Suppressor macrophage (primary cell): ENCODE measurements at regions not wholly inside any gene's neighbourhood (a gene's known extent, or its start where the extent isn't known, plus 50 kb on each side); places are given as distances from the start of the nearest gene placed in this dataset.
"Not testable (repeated sequence)": the region's sequence is repeated elsewhere in the genome, so short reads cannot be mapped to it uniquely, and the experiment has no call there.

Source experiments
- DNase-seq, 4 experiments: peaks; one replicate each; pipeline ENCODE4 v3.0.0-alpha.2; 2020 to 2022

GRCh38 chr2:52658598-52658997, 1109.0 kb upstream of the CHAC2 start:
- no peak for DNase-seq

- no peak for DNase-seq
Measured at GRCh38 chr2:52639692-52640091, 1127.9 kb upstream of the CHAC2 start.

- no peak for DNase-seq
Measured at GRCh38 chr2:52632543-52632942, 1135.1 kb upstream of the CHAC2 start.

GRCh38 chr2:52629944-52630343, 1137.7 kb upstream of the CHAC2 start:
- no peak for DNase-seq

GRCh38 chr2:52629531-52629930, 1138.1 kb upstream of the CHAC2 start:
- DNase-seq = no peak

GRCh38 chr2:52622266-52622665, 1145.3 kb upstream of the CHAC2 start:
- DNase-seq = no peak

GRCh38 chr2:52613064-52613463, 1154.5 kb upstream of the CHAC2 start:
- DNase-seq = no peak

GRCh38 chr2:52611759-52612158, 1155.8 kb upstream of the CHAC2 start:
- no peak for DNase-seq

GRCh38 chr2:52608030-52608429, 1159.6 kb upstream of the CHAC2 start:
- DNase-seq = no peak

GRCh38 chr2:52597346-52597745, 1170.3 kb upstream of the CHAC2 start:
- no peak for DNase-seq

GRCh38 chr2:52594026-52594425, 1173.6 kb upstream of the CHAC2 start:
- no peak for DNase-seq

GRCh38 chr2:52584071-52584470, 1183.5 kb upstream of the CHAC2 start:
- DNase-seq = not testable (repeated sequence)

GRCh38 chr2:52572469-52572894, 1195.1 kb upstream of the CHAC2 start:
- DNase-seq = no peak

- DNase-seq = no peak
Measured at GRCh38 chr2:52571380-52572347, 1195.9 kb upstream of the CHAC2 start.

GRCh38 chr2:52570716-52571115, 1196.9 kb upstream of the CHAC2 start:
- no peak for DNase-seq

- no peak for DNase-seq
Measured at GRCh38 chr2:52563151-52563550, 1204.5 kb upstream of the CHAC2 start.

GRCh38 chr2:52558265-52558664, 1209.3 kb upstream of the CHAC2 start:
- no peak for DNase-seq

- no peak for DNase-seq
Measured at GRCh38 chr2:52542297-52542696, 1225.3 kb upstream of the CHAC2 start.

- DNase-seq = no peak
Measured at GRCh38 chr2:52539026-52539970, 1228.3 kb upstream of the CHAC2 start.

GRCh38 chr2:52537588-52537987, 1230.0 kb upstream of the CHAC2 start:
- no peak for DNase-seq

GRCh38 chr2:52536929-52537460, 1230.6 kb upstream of the CHAC2 start:
- DNase-seq = no peak

GRCh38 chr2:52532956-52533355, 1234.6 kb upstream of the CHAC2 start:
- no peak for DNase-seq

- DNase-seq = no peak
Measured at GRCh38 chr2:52526735-52527134, 1240.9 kb upstream of the CHAC2 start.
